ENCODE measurements at regions not wholly inside any gene's neighbourhood (a gene's known extent, or its start where the extent isn't known, plus 50 kb on each side); places are given as distances from the start of the nearest gene placed in this dataset.
"Not testable (repeated sequence)": the region's sequence is repeated elsewhere in the genome, so short reads cannot be mapped to it uniquely, and the experiment has no call there.

- DNase-seq (ENCODE audit: low spot score), result no peak
These were observed 85.4 kb upstream of the RALY start for GRCh38 chr20:33908336-33908735.

GRCh38 chr20:33908868-33909267 lies 84.8 kb upstream of the RALY start:
- no peak for DNase-seq (ENCODE audit: low spot score)

GRCh38 chr20:33909331-33909921 lies 84.3 kb upstream of the RALY start:
- DNase-seq (ENCODE audit: low spot score), result no peak

GRCh38 chr20:33910056-33910455 lies 83.7 kb upstream of the RALY start:
- DNase-seq (ENCODE audit: low spot score), result no peak

GRCh38 chr20:33910529-33911327 lies 83.0 kb upstream of the RALY start:
- DNase-seq (ENCODE audit: low spot score), result no peak

GRCh38 chr20:33914919-33915318 lies 78.8 kb upstream of the RALY start:
- DNase-seq (ENCODE audit: low spot score), result no peak

GRCh38 chr20:33915726-33916331 lies 77.9 kb upstream of the RALY start:
- peak; percentile 10 for DNase-seq (ENCODE audit: low spot score)

GRCh38 chr20:33916768-33917167 lies 76.9 kb upstream of the RALY start:
- DNase-seq (ENCODE audit: low spot score), result no peak

- no peak for DNase-seq (ENCODE audit: low spot score)
These were observed 75.7 kb upstream of the RALY start for GRCh38 chr20:33917831-33918525.

- DNase-seq (ENCODE audit: low spot score), result no peak
These were observed 75.0 kb upstream of the RALY start for GRCh38 chr20:33918662-33919061.

- DNase-seq (ENCODE audit: low spot score), result no peak
These were observed 74.1 kb upstream of the RALY start for GRCh38 chr20:33919653-33920052.

- no peak for DNase-seq (ENCODE audit: low spot score)
These were observed 71.5 kb upstream of the RALY start for GRCh38 chr20:33922224-33922623.

GRCh38 chr20:33923740-33924139 lies 70.0 kb upstream of the RALY start:
- no peak for DNase-seq (ENCODE audit: low spot score)

- DNase-seq (ENCODE audit: low spot score), result no peak
These were observed 67.8 kb upstream of the RALY start for GRCh38 chr20:33925867-33926266.

- DNase-seq (ENCODE audit: low spot score), result no peak
These were observed 67.3 kb upstream of the RALY start for GRCh38 chr20:33926425-33926824.

GRCh38 chr20:33927724-33928123 lies 66.0 kb upstream of the RALY start:
- no peak for DNase-seq (ENCODE audit: low spot score)

- no peak for DNase-seq (ENCODE audit: low spot score)
These were observed 63.8 kb upstream of the RALY start for GRCh38 chr20:33929917-33930316.

- DNase-seq (ENCODE audit: low spot score), result peak; percentile 69
These were observed 60.2 kb upstream of the RALY start for GRCh38 chr20:33933469-33933909.

- no peak for DNase-seq (ENCODE audit: low spot score)
These were observed 57.1 kb upstream of the RALY start for GRCh38 chr20:33936656-33937055.

- DNase-seq (ENCODE audit: low spot score), result not testable (repeated sequence)
These were observed 54.7 kb upstream of the RALY start for GRCh38 chr20:33939031-33939430.

- no peak for DNase-seq (ENCODE audit: low spot score)
These were observed 53.0 kb upstream of the RALY start for GRCh38 chr20:33940666-33941065.

Measured in cerebellar cortex (tissue), 1 donor.